ENCODE measurements at regions not wholly inside any gene's neighbourhood (a gene's known extent, or its start where the extent isn't known, plus 50 kb on each side); places are given as distances from the start of the nearest gene placed in this dataset.

DNA sequence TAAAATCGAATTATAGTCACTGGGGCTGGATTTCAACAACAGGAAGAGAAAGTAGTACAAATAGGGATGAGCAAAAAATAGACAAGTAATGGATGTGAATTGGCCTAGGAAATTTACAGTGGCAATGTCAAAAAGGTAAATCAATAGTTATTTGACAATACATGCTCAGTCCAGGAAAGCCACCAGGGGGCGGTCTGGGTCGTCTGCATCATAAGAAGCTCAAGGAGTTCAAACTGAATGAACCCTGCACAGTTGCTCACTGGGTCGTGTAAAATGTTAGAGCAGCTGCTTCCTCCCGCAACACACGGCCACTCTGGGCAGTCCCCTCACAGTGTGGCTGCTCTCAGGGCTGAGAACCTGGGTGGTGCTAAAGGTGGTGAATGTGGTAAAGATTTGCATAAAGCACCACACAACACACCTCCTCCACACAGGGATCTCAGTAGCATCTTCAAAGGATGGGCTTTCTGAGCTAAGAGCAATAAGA lies 85.9 kb downstream of the ZNF280B start:
- no peak for DNase-seq

DNA sequence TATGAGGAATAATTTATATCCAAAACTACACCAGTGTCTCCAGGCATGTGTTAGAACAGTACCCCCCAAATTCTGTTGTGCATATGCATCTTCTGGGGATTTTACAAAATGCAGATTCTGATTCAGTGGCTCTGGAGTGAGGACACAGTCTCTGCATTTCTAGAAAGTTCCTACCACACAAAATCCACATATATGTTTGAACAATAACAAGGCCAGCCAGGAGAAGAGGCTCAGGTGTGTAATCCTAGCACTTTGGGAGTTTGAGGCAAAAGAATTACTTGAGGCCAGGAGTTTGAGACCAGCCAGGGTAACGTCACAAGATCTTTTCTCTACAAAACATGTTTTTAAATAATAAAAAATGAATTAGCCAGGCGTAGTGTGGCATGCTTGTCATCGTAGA lies 84.9 kb downstream of the ZNF280B start:
- no peak for DNase-seq

DNA sequence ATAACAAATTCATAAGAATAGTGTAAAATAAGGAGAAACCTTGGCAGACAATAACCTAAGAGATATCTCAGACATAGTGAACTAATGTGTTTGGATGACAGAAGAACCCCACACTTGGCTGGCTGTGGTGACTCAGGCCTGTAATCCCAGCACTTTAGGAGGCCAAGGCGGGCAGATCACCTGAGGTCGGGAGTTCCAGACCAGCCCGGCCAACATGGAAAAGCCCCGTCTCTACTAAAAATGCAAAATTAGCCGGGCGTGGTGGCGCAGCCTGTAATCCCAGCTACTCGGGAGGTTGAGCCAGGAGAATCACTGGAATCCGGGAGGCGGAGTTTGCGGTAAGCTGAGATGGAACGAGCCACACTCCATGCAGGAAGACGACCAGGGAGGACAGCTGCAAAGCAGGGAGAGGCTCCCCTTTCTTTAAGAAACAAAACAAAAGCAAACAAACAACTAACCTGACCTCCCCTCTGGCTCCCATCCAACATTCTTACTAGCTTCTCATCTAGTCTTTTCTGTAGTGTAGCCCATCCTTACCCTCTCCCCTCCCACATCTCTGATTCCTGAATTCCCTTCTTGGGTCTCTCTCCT lies 84.2 kb downstream of the ZNF280B start:
- no peak for DNase-seq

DNA sequence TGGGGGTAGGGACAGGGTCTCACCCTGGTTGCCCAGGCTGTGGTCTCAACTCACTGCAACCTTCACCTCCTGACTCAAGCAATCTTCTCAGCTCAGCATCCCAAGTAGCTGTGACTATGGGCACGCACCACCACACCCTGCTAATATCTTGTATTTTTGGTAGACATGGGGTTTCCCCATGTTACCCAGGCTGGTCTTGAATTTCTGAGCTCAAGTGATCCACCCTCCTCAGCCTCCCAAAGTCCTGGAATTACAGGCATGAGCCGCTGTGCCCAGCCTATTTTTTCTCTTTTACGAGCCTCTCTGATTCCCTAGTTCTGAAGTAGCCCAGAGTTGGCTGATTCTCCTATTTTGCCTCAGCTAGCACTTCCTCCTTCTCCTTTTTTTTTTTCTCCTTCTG lies 83.6 kb downstream of the ZNF280B start:
- no peak for DNase-seq

DNA sequence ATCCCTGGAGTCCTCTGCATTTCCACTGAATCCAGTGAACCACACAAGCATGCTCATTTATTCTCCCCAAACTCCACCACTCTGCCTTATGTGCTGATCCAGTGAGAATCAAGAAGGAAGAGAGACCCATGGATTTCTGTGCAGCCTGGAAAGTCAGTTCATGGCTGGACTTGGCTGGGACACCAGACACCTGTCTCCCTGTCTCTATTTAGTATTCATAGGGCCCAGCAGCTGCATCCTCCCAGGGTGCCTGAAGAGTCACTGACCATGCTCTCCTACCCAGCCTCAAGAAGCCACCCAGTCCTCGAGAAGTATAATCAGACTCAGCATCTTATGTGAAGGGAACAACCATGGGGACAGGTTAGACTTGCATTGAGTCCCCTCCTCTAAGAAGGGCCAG lies 83.2 kb downstream of the ZNF280B start:
- DNase-seq = no peak

DNA sequence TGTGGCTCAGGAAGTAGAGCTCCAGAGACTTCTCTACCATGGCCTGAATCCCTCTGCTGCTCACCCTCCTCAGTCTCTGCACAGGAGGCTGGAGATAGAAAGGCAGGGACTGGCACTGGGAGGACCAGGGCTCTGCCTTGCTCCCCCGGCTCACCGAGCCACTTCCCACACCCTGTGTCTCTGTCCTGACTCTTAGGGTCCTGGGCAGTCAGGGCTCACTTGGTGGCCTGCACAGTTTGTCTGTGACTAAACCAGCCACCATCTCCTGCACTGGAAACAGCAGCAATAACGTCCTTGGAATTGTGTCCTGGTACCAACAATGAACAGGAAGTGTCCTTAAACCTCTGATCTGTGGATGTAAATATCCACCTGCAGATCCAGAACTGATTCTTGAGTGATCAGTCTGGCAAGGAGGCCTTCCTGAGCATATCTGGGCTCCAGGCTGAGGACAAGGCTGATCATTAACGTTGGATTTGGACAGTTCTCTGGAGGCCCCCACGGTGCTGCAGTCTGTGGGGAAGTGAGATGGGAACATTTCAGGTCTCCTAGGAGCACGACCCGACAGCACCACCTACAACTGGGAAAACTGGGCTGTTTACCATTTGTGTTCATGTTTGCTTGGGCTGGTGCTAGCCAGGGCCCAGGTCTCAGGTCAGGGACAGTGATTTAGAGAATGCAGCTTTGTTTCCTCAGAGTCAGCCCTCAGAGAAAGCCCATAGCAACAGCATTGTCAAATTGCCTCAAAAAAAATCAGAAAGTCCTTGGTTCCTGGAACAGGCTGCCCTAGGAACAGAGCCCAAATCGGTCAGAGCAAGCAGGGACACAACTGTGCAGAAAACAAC lies 82.5 kb downstream of the ZNF280B start:
- DNase-seq = no peak

DNA sequence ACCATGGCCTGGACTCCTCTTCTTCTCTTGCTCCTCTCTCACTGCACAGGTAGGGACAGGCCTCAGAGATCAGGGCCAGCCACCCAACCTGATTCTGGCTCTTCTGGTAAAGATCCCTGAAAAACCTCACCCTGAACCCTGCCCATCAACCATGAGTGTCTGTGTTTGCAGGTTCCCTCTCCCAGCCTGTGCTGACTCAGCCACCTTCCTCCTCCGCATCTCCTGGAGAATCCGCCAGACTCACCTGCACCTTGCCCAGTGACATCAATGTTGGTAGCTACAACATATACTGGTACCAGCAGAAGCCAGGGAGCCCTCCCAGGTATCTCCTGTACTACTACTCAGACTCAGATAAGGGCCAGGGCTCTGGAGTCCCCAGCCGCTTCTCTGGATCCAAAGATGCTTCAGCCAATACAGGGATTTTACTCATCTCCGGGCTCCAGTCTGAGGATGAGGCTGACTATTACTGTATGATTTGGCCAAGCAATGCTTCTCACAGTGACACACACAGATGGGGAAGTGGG lies 80.9 kb downstream of the ZNF280B start:
- no peak for DNase-seq

DNA sequence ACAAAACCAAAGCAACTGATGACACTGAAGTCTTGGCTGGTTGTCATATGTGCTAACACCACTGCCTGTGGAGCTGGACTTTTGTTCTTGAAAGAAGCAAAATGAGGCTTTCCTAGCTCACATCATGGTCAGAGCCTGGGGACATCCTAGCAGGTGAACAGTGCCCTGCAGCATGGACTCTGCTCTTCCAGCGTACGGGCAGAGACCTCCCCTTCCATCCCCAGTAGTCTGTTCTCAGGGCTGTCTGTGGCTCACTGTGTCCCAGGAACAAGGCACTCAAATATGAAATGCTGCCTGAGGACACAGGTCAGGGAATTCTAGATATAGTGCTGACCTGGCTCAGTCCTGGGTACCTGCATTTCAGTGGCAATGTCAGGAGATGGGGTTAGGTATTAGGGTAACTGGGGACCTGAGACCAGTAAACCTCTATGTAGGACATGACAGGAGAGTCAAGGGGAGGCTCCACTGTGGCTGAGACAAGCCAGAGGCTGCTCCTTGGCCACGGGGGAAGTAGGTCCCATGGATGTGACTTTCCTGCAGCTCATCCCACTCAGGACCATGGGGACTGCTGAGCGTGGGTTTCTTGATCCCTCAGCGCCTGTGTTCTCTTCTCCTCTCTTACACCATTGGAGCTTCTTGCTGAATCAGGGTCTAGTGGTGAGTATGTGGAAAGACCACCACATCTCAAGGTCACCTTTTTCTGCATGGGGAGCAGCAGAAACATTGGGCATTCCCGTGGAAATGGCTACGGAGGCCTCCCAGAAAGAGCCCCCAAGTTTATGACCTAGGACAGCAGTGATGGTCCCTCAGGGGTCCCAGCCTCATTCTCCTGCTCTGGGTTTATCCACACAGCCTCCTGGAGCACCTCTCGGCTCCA lies 80.1 kb downstream of the ZNF280B start:
- DNase-seq = no peak

DNA sequence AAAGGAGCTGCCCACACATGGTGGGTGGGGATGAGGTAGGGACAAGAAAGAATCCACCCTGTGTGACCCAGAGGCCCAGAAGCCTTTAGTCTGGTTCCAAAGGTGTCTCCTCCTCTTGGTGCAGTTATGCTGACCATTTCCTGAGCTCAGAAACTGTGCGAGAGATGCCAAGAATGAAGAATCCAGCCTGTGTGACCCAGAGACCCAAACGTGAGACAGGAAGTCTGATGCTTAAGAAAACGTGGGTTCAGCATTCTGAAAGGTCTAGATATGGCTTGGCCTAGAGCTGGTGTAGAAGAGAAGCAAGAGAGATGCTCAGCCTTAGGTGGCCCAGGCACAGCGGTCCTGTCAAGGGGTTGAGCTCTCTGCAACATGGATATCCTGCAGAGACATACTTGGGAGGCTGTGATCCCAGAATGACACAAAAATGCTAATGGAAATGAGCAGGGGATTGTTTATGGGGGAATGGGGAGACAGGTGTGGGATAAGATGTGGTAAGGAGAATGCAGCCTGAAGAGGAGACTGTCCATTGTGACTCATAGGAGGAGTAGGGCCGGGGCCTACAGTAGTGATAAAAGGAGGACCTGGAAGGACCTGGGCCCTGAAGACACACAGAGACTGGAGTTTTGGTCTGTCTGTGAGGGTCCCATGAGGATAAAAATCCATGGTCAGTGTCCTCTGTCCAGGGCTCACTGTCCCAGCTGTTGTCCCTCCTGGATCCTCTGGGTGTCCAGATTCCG lies 79.0 kb downstream of the ZNF280B start:
- no peak for DNase-seq

DNA sequence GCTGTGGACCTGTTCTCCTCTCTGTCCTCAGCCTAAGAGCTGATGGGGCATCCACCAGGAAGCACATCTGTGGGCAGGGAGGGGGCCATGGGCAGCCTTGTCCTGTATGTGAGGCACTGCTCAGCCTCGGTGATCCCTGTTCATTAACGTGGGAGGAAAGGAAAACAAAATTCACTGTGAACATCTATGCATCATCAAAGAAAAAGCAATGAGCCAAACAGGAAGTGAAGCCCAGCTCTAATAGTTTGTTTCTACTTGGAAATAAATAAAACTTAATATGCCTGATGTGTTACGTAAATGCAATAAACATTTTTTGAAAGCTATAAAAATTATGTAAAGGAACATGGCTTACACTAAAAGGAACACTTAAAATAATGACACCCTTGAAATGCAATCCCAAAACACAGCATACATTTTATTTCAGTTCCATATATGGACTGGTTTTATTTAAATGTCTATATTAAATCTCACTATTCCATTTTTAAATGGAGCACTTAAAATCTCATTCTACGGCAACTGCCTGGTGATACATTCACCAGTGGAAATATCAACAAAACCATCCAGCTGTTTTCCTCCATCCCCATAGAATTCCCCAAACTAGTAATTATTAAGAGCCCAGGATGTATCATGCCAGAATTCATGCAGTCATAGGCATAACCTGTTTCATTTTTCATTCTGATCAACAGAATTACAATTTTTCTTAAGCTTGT lies 78.3 kb downstream of the ZNF280B start:
- no peak for DNase-seq

DNA sequence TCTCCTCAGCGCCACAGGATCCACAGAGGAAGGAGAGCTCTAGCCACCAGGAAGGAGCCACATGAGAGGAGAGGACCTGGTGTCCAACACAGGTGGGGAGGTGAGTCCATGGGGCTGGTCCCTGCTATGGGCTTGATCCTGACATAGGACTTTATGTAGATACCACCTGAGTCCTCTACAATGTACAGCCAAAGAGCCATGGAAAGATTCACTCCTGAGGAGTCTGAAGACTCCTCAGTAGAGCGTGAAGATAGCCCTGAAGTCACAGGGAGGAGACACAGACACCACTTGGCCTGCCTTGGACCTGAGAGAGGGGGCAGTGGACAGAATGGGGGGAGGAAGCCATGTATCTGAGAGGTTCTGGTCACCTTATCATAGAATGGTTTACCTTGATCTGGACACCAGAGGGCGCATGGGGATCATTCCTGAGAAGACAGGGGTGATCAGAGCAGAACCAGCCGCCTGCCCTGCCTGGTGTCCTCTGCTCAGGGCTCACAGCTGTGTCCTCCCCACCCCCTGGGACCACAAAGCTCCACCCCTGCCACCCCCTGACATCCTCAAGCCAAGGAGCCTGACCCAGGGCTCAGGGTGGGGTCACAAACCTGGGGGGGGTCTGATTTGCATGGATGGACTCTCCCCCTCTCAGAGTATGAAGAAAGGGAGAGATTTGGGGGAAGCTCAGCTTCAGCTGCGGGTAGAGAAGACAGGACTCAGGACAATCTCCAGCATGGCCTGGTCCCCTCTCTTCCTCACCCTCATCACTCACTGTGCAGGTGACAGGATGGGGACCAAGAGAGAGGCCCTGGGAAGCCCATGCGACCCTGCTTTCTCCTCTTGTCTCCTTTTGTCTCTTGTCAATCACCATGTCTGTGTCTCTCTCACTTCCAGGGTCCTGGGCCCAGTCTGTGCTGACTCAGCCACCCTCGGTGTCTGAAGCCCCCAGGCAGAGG lies 77.0 kb downstream of the ZNF280B start:
- no peak for DNase-seq

DNA sequence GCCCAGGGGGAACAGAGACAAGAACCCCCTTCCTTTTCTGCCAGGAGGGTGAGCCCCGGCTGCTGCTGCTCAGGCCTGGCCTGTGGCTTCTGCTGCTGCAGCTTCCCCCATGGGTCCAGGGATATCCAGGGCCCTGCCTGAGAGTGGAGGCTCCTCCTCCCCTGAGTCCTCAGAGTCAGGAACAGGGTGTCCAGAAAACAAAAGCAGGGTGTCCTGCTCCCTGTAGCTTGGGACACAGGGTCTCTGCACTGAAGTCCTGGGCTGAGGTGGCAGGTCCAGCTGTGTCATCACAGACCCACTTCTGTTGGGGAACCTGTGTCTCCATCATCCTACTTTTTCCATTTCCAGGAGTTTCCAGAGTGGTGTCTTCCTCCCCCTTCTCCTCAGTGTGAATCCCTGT lies 76.1 kb downstream of the ZNF280B start:
- DNase-seq = no peak

DNA sequence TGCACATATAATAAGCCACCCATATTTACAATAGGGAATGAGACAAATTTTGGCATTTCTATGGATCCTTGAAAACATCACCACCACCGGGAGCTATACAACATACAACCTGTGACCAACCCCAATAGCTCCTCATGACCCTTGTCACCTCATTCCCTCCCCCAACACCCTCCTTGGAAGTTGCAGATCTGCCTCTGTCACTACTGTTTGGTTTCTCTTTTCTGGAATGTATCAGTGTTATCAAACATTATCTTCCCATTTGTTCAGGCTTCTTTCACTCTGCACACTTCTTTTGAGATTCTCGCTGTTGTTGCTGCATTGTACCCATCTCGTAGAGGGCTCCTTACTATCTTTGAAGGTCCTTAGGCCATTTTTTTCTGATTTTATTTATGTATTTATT lies 75.6 kb downstream of the ZNF280B start:
- DNase-seq = no peak

DNA sequence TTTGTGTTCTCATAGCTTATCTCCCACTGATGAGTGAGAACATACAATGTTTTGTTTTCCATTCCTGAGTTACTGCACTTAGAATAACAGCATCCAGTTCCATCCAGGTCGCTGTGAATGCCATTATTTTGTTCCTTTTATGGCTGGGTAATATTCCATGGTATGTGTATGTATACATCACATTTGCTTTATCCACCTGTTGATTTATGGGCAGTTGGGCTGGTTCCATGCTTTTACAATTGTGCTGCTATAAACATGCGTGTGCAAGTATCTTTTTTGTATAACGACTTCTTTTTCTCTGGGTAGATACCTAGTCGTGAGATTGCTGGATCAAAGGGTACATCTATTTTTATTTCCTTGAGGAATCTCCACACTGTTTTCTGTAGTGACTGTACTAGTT lies 74.8 kb downstream of the ZNF280B start:
- no peak for DNase-seq

All from NCI-H1436 treated with DMSO at 0.1 percent for 48 hours (cell line).